Heart left ventricle (tissue), 16 donors: ENCODE measurements at regions not wholly inside any gene's neighbourhood (a gene's known extent, or its start where the extent isn't known, plus 50 kb on each side); places are given as distances from the start of the nearest gene placed in this dataset.

Experiments
- ATAC-seq, 4 donors: fragments of 200-7000 bp; cut with Tn5 transposase; one replicate each; pipeline ENCODE4 v1.9.1; 2020 to 2022; ENCODE audit warnings: moderate library complexity in 4 of 4, mild to moderate bottlenecking in 3 of 4, moderate number of reproducible peaks in 1 of 4
- DNase-seq, 5 donors: peaks; one replicate each; pipeline ENCODE4 v3.0.0-alpha.2; 2020
- H3K27ac ChIP-seq, 12 donors: fragments of 200-600 bp; sonication (generic) in 4 of 12; one replicate each; pipeline versions ENCODE4 v1.5.0 to v1.8.0; 2016 to 2022; ENCODE audit warnings: mild to moderate bottlenecking in 2 of 12
- H3K27me3 ChIP-seq, 9 donors: fragments of 200-600 bp; sonication (generic) in 2 of 9; one replicate each; pipeline versions ENCODE4 v1.5.1 to v1.8.0; 2016 to 2022; ENCODE audit warnings: mild to moderate bottlenecking in 3 of 9
- H3K36me3 ChIP-seq, 9 donors: fragments of 200-600 bp; sonication (generic) in 2 of 9; one replicate each; pipeline versions ENCODE4 v1.5.0 to v1.8.0; 2018 to 2022; ENCODE audit warnings: mild to moderate bottlenecking in 2 of 9
- H3K4me1 ChIP-seq, 12 donors: fragments of 200-600 bp; sonication (generic) in 4 of 12; one replicate each; pipeline versions ENCODE4 v1.5.0 to v1.8.0; 2016 to 2022; ENCODE audit warnings: mild to moderate bottlenecking in 3 of 12
- H3K4me3 ChIP-seq, 12 donors: fragments of 200-600 bp; sonication (generic) in 4 of 12; one replicate each; pipeline versions ENCODE4 v1.5.0 to v1.8.0; 2017 to 2022; ENCODE audit warnings: mild to moderate bottlenecking in 9 of 12, moderate library complexity in 4 of 12
- H3K9me3 ChIP-seq, 12 donors: fragments of 200-600 bp; sonication (generic) in 4 of 12; one replicate each; pipeline versions ENCODE4 v1.5.0 to v1.8.0; 2016 to 2022; ENCODE audit warnings: mild to moderate bottlenecking in 1 of 12
- CTCF ChIP-seq, 12 donors: fragments of 200-600 bp; sonication (generic) in 4 of 12; IDR thresholded peaks; one replicate each; pipeline versions ENCODE4 v1.5.0 to v1.8.0; 2018 to 2022; ENCODE audit warnings: antibody characterized with exemption in 12 of 12, mild to moderate bottlenecking in 5 of 12
- POLR2A ChIP-seq, 2 donors: fragments of 450-650 bp; IDR thresholded peaks; one replicate each; pipeline ENCODE4 v1.6.1; 2017; ENCODE audit warnings: antibody characterized with exemption in 2 of 2, mild to moderate bottlenecking in 2 of 2, moderate library complexity in 2 of 2
- WGBS, 4 donors: extraction: QIAGEN DNeasy Blood & Tissue Kit in 2 of 4; methylation state at CpG; one replicate each; pipeline versions ENCODE4 v1.1.5 to v1.1.7; 2013 to 2018; 5-methylcytosine and 5-hydroxymethylcytosine counted together
- intact Hi-C, 10 donors: fragments of 100-400 bp; cut with DNase I; formaldehyde crosslinking; loops; one replicate each; pipeline versions ENCODE4 v1.11.1 to v1.14.2; 2022
- donor health status: ischemic (EF 13 %, LVEDD 7.1; RV severe dilation, severe dysfunction).
- donor health status: healthy with polysubstance abuse.
- donor health status: DM: no; HTN: yes; CAD: no.
- donor health status: DM: no; HTN: no; CAD: no.
- donor health status: ischemic (EF 25% LVEDD 6.9; RV normal size, moderate dysfunction).
- donor health status: ischemic (EF 25% LVEDD 5.7; RV mildly dilated, moderate dysfunction).
- donor health status: healthy.
- donor health status: DM: yes; HTN: yes; CAD: no.
- donor health status: ischemic (EF 35%, LVEDD 5.7; RV mildly dilated, moderate dysfunction).
- donor health status: nonischemic (EF 11% LVEDD 7.7; RV severe dilation, severe dysfunction).
- donor health status: DM: yes; HTN: yes; CAD: no.
- donor health status: PGD.
- donor health status: ischemic (EF 29% LVEDD 5.4; RV normal size, mild dysfunction).
- donor health status: nonischemic (EF 23%, LVEDD 6.1; RV moderate dilation, normal function).

GRCh38 chr2:89767572-89768435 is 1076.3 kb downstream of the RPIA start:
- DNase-seq (peak; percentile 28 to 74 (median 53)), ATAC-seq (peak in 2 of 4 donors; percentile 55 to 70)
- no peak overlapping the region for H3K27ac ChIP-seq
- intact Hi-C loops: no loop called here
- H3K4me1 ChIP-seq: peaks cover 0 to 4% (median 0%) of the 10 kb centered on the region in 12 donors
- H3K36me3 ChIP-seq: no peaks in the 10 kb centered on the region
- peaks cover 0 to 25% (median 9%) of the 10 kb centered on the region in 12 donors for H3K9me3 ChIP-seq
- 12 to 27% (median 16%) methylated on average over 60 of the region's 60 CpGs for WGBS, 4 donors
- TF ChIP-seq CTCF (IDR thresholded peaks at IDR 0.05): no peak
- no peak for TF ChIP-seq POLR2A (IDR thresholded peaks at IDR 0.05)
- H3K4me3 ChIP-seq: peak overlapping the region in 8 of 12 donors; percentile 19 to 48 (median 30)
- H3K27me3 ChIP-seq: peaks cover 18 to 47% (median 25%) of the 10 kb centered on the region in 9 donors

- DNase-seq: no peak
- no peak for TF ChIP-seq POLR2A (IDR thresholded peaks at IDR 0.05)
- TF ChIP-seq CTCF (IDR thresholded peaks at IDR 0.05): no peak
- no peaks in the 10 kb centered on the region for H3K4me1 ChIP-seq
- H3K36me3 ChIP-seq: no peaks in the 10 kb centered on the region
- no peak overlapping the region for H3K4me3 ChIP-seq
- intact Hi-C loops: no loop called here
- 79 to 81% (median 80%) methylated on average over 15 of the region's 15 CpGs for WGBS, 4 donors
- H3K9me3 ChIP-seq: peaks cover 0 to 98% (median 81%) of the 10 kb centered on the region in 12 donors
- no peak for ATAC-seq
- no peaks in the 10 kb centered on the region for H3K27me3 ChIP-seq
- no peak overlapping the region for H3K27ac ChIP-seq
Measured at GRCh38 chr2:89775885-89776284, 1084.4 kb downstream of the RPIA start.

GRCh38 chr2:89780318-89780717 is 1088.8 kb downstream of the RPIA start:
- no peak overlapping the region for H3K4me3 ChIP-seq
- TF ChIP-seq POLR2A (IDR thresholded peaks at IDR 0.05) (no peak), CTCF (IDR thresholded peaks at IDR 0.05) (no peak)
- intact Hi-C loops: no loop called here
- ATAC-seq: no peak
- peaks cover 0 to 100% (median 89%) of the 10 kb centered on the region in 12 donors for H3K9me3 ChIP-seq
- no peak for DNase-seq
- no peaks in the 10 kb centered on the region for H3K4me1 ChIP-seq
- H3K27me3 ChIP-seq: no peaks in the 10 kb centered on the region
- no peak overlapping the region for H3K27ac ChIP-seq
- no peaks in the 10 kb centered on the region for H3K36me3 ChIP-seq
- WGBS, 4 donors: 71 to 82% (median 78%) methylated on average over 15 of the region's 15 CpGs

- no peak for DNase-seq
- 47 to 59% (median 51%) methylated on average over 5 of the region's 5 CpGs for WGBS, 4 donors
- no peak overlapping the region for H3K27ac ChIP-seq
- no peaks in the 10 kb centered on the region for H3K27me3 ChIP-seq
- no peak for ATAC-seq
- H3K4me1 ChIP-seq: no peaks in the 10 kb centered on the region
- no peaks in the 10 kb centered on the region for H3K36me3 ChIP-seq
- TF ChIP-seq CTCF (IDR thresholded peaks at IDR 0.05): no peak
- TF ChIP-seq POLR2A (IDR thresholded peaks at IDR 0.05): no peak
- H3K4me3 ChIP-seq: no peak overlapping the region
- H3K9me3 ChIP-seq: peaks cover 0 to 99% (median 83%) of the 10 kb centered on the region in 12 donors
- intact Hi-C loops: no loop called here
Measured at GRCh38 chr2:89781962-89782361, 1090.5 kb downstream of the RPIA start.
